Adrenal gland (tissue), 5 donors: ENCODE measurements at regions not wholly inside any gene's neighbourhood (a gene's known extent, or its start where the extent isn't known, plus 50 kb on each side); places are given as distances from the start of the nearest gene placed in this dataset.

Experiments
- POLR2A ChIP-seq, 2 donors: fragments of 450-650 bp; IDR thresholded peaks; one replicate each; pipeline ENCODE4 v1.6.1; 2017; ENCODE audit warnings: antibody characterized with exemption in 2 of 2, mild to moderate bottlenecking in 2 of 2, moderate library complexity in 1 of 2
- TF ChIP-seq, protein P1 (sequence below), 6 experiments: fragments of 450-650 bp in 4 of 6; fragments of 200-600 bp in 2 of 6; sonication (generic) in 1 of 6; IDR thresholded peaks; 1 replicate in 5 of 6; 2 replicates in 1 of 6; pipeline versions ENCODE4 v1.5.1 to v1.8.0; 2016 to 2021; ENCODE audit warnings: antibody characterized with exemption in 6 of 6, mild to moderate bottlenecking in 2 of 6, moderate library complexity in 1 of 6
- donor health status: DM: no; HTN: no; CAD: no.

DNA sequence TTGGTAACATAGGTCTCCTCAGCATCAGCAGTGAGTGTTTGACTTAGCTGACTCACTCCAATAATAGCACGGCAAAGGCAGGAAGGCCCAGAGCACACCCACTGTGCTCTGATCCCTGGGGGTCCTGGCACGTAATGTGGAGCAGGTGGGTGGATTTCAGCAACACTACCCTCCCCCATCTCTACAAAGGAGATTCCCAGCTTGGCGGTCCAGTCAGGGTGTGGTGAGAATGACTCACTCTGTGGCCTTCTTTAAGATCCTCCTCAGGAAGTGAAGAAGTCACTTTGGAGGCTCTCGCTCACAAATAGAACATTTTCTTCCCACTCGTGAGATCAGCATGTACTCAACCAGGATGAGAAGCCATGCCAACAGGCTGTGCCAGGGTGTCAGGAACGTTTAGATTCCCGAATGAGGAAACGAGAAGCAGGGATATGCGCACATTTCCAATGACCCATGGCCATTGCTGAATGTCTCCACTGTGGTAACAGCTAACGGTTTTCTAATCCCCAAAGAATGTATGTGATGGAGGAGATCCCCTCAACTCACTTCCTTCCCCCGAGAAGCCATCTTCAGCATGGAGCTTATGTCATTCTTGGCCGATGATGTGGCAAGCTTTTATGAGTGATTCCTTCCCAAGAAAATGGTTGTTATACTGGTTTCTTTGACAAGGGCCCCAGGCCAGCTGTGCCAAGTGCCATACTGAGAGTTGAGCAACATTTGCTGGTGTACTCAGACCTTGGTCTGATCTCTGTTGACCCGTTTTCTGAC, 365.2 kb downstream of the C16orf95 start:
- no peak for TF ChIP-seq POLR2A (IDR thresholded peaks at IDR 0.05)
- TF ChIP-seq, protein P1, sequence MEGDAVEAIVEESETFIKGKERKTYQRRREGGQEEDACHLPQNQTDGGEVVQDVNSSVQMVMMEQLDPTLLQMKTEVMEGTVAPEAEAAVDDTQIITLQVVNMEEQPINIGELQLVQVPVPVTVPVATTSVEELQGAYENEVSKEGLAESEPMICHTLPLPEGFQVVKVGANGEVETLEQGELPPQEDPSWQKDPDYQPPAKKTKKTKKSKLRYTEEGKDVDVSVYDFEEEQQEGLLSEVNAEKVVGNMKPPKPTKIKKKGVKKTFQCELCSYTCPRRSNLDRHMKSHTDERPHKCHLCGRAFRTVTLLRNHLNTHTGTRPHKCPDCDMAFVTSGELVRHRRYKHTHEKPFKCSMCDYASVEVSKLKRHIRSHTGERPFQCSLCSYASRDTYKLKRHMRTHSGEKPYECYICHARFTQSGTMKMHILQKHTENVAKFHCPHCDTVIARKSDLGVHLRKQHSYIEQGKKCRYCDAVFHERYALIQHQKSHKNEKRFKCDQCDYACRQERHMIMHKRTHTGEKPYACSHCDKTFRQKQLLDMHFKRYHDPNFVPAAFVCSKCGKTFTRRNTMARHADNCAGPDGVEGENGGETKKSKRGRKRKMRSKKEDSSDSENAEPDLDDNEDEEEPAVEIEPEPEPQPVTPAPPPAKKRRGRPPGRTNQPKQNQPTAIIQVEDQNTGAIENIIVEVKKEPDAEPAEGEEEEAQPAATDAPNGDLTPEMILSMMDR (IDR thresholded peaks at IDR 0.05) = no peak
